Lung (tissue), 11 donors: ENCODE measurements at regions not wholly inside any gene's neighbourhood (a gene's known extent, or its start where the extent isn't known, plus 50 kb on each side); places are given as distances from the start of the nearest gene placed in this dataset.

ENCODE experiments used
- ATAC-seq: fragments of 200-7000 bp; cut with Tn5 transposase; one replicate; pipeline ENCODE4 v1.9.1; 2020; ENCODE audit warnings: moderate number of reproducible peaks; ENCODE audit not compliant: insufficient read depth, low FRiP score
- DNase-seq, 3 donors: peaks; one replicate each; pipeline ENCODE4 v3.0.0-alpha.2; 2013 to 2017
- H3K27ac ChIP-seq, 2 donors: one replicate each; pipeline ENCODE4 v1.5.1; 2013; ENCODE audit warnings: mild to moderate bottlenecking in 2 of 2, moderate library complexity in 2 of 2, control low read depth in 1 of 2, inconsistent platforms in 1 of 2, low read depth in 1 of 2, low read length in 1 of 2
- H3K27me3 ChIP-seq, 3 donors: one replicate each; pipeline ENCODE4 v1.5.1; 2013; ENCODE audit warnings: low read length in 2 of 3; ENCODE audit not compliant: control insufficient read depth in 3 of 3, insufficient read depth in 3 of 3
- H3K36me3 ChIP-seq, 4 donors: one replicate each; pipeline ENCODE4 v1.5.1; 2013; ENCODE audit warnings: low read length in 4 of 4, mild to moderate bottlenecking in 1 of 4, moderate library complexity in 1 of 4; ENCODE audit not compliant: control insufficient read depth in 4 of 4, insufficient read depth in 4 of 4
- H3K4me1 ChIP-seq, 5 donors: one replicate each; pipeline ENCODE4 v1.5.1; 2013; ENCODE audit warnings: low read length in 5 of 5, mild to moderate bottlenecking in 2 of 5, moderate library complexity in 1 of 5; ENCODE audit not compliant: control insufficient read depth in 5 of 5, insufficient read depth in 5 of 5
- H3K4me3 ChIP-seq: one replicate; pipeline ENCODE4 v1.5.1; 2013; ENCODE audit warnings: mild to moderate bottlenecking, control low read depth, moderate library complexity
- H3K9ac ChIP-seq, 2 donors: one replicate each; pipeline ENCODE4 v1.5.1; 2013; ENCODE audit warnings: low read length in 2 of 2, control low read depth in 1 of 2; ENCODE audit not compliant: insufficient read depth in 1 of 2
- H3K9me3 ChIP-seq, 4 donors: one replicate each; pipeline ENCODE4 v1.5.1; 2013; ENCODE audit warnings: low read length in 3 of 4, mild to moderate bottlenecking in 1 of 4, moderate library complexity in 1 of 4; ENCODE audit not compliant: control insufficient read depth in 4 of 4, insufficient read depth in 3 of 4
- CTCF ChIP-seq: IDR thresholded peaks from 2 replicates; pipeline ENCODE4 v1.5.1; 2012; ENCODE audit warnings: mild to moderate bottlenecking; ENCODE audit errors: control extremely low read depth, extremely low read depth
- WGBS, 2 donors: extraction: QIAGEN DNeasy Blood & Tissue Kit; methylation state at CpG; one replicate each; pipeline ENCODE4 v1.1.7; 2013; 5-methylcytosine and 5-hydroxymethylcytosine counted together
- donor health status: control.
- donor health status: control.
- donor health status: Bipolar disorder and iron deficiency.
- donor health status: healthy.
- donor health status: DM: yes; HTN: yes; CAD: no.

- no peak for TF ChIP-seq CTCF
- Histone ChIP-seq H3K4me3 (no peak overlapping the region), H3K9me3 (no peaks in the 10 kb centered on the region), H3K36me3 (no peaks in the 10 kb centered on the region), H3K27ac (no peak overlapping the region), H3K4me1 (peaks cover 0 to 27% (median 8%) of the 10 kb centered on the region in 5 donors), H3K27me3 (peaks cover 0 to 2% (median 0%) of the 10 kb centered on the region in 3 donors), H3K9ac (no peak overlapping the region)
- no peak for DNase-seq
- WGBS, 2 donors, result 70 to 76% methylated on average over 9 of the region's 9 CpGs
- no peak for ATAC-seq
These were observed 278.2 kb downstream of the CLIC5 start for GRCh38 chr6:45737331-45738056.

GRCh38 chr6:45736134-45736533 is 279.5 kb downstream of the CLIC5 start:
- TF ChIP-seq CTCF, result no peak
- Histone ChIP-seq H3K27ac (no peak overlapping the region), H3K36me3 (no peaks in the 10 kb centered on the region), H3K9me3 (no peaks in the 10 kb centered on the region), H3K4me3 (no peak overlapping the region), H3K27me3 (peaks cover 0 to 2% (median 0%) of the 10 kb centered on the region in 3 donors), H3K9ac (no peak overlapping the region), H3K4me1 (peaks cover 0 to 19% (median under 1%) of the 10 kb centered on the region in 5 donors)
- no peak for ATAC-seq
- WGBS, 2 donors, result 94 to 96% methylated on average over 5 of the region's 5 CpGs
- DNase-seq, result no peak

GRCh38 chr6:45732731-45733130 is 282.9 kb downstream of the CLIC5 start:
- DNase-seq (peak; percentile 66 to 94 (median 90)), ATAC-seq (no peak)
- WGBS, 2 donors, result 55 to 67% methylated on average over 7 of the region's 7 CpGs
- no peak overlapping the region for H3K9ac ChIP-seq
- no peak for TF ChIP-seq CTCF
- H3K36me3 ChIP-seq, result no peaks in the 10 kb centered on the region
- H3K4me3 ChIP-seq, result no peak overlapping the region
- H3K27ac ChIP-seq, result no peak overlapping the region
- H3K9me3 ChIP-seq, result no peaks in the 10 kb centered on the region
- H3K4me1 ChIP-seq, result peaks cover 0 to 18% (median 0%) of the 10 kb centered on the region in 5 donors
- peaks cover 0 to 2% (median 0%) of the 10 kb centered on the region in 3 donors for H3K27me3 ChIP-seq
